IMR-90 (cell line): ENCODE measurements at regions not wholly inside any gene's neighbourhood (a gene's known extent, or its start where the extent isn't known, plus 50 kb on each side); places are given as distances from the start of the nearest gene placed in this dataset.

ENCODE experiments used
- ATAC-seq: fragments of 200-7000 bp; cut with Tn5 transposase; 2 replicates; pipeline ENCODE4 v1.9.1; 2020; ENCODE audit warnings: low read depth, mild to moderate bottlenecking, moderate library complexity
- BruUV-seq: library from RNA; stranded (reverse); fragments of 400-500 nt; replicated peaks from 2 replicates; lab custom pipeline; 2021; lab: Mats Ljungman, UMichigan
- CTCF ChIA-PET: fragments of 300-600 bp; formaldehyde crosslinking; extraction: SDS; loops from one replicate; lab custom pipeline; 2021; ENCODE audit warnings: antibody characterized with exemption; lab: Yijun Ruan, JAX
- POLR2A ChIA-PET: fragments of 300-600 bp; sonication (Branson Sonifier 250); formaldehyde crosslinking; loops from one replicate; lab custom pipeline; 2022; ENCODE audit warnings: antibody characterized with exemption; ENCODE audit not compliant: unreplicated experiment; lab: Charles Lee
- DNase-seq: peaks from one replicate; pipeline ENCODE4 v3.0.0; 2013
- H2AFZ ChIP-seq: replicated peaks from 2 replicates; pipeline ENCODE3; 2013; ENCODE audit warnings: low read length, mild to moderate bottlenecking; ENCODE audit not compliant: poor library complexity
- H2AK5ac ChIP-seq: 2 replicates; pipeline ENCODE4 v1.6.1; 2013; ENCODE audit warnings: low read depth, low read length, inconsistent platforms
- H2AK9ac ChIP-seq: replicated peaks from 2 replicates; pipeline ENCODE3; 2013; ENCODE audit warnings: mild to moderate bottlenecking, low read depth, low read length, moderate library complexity; ENCODE audit not compliant: poor library complexity
- H2BK120ac ChIP-seq: 2 replicates; pipeline ENCODE4 v1.6.1; 2013; ENCODE audit warnings: low read depth, low read length, inconsistent platforms
- H2BK15ac ChIP-seq: 3 replicates; pipeline ENCODE4 v1.6.1; 2013; ENCODE audit warnings: low read depth, low read length, inconsistent platforms
- H2BK20ac ChIP-seq: 2 replicates; pipeline ENCODE4 v1.6.1; 2013; ENCODE audit warnings: low read depth, mild to moderate bottlenecking, inconsistent platforms, low read length, moderate library complexity
- H2BK5ac ChIP-seq: 2 replicates; pipeline ENCODE4 v1.6.1; 2013; ENCODE audit warnings: mild to moderate bottlenecking, low read depth, low read length, inconsistent platforms; ENCODE audit not compliant: poor library complexity, severe bottlenecking
- H3K14ac ChIP-seq: replicated peaks from 2 replicates; pipeline ENCODE4 v1.6.1; 2013; ENCODE audit warnings: low read depth, low read length, inconsistent platforms
- H3K18ac ChIP-seq: 2 replicates; pipeline ENCODE4 v1.6.1; 2013; ENCODE audit warnings: low read depth, low read length, control low read depth
- H3K23ac ChIP-seq: 2 replicates; pipeline ENCODE4 v1.6.1; 2013; ENCODE audit warnings: low read depth, low read length, inconsistent platforms
- H3K27ac ChIP-seq: 2 replicates; pipeline ENCODE4 v1.5.1; 2013; ENCODE audit warnings: mild to moderate bottlenecking, control low read depth, low read length; ENCODE audit not compliant: insufficient read depth
- H3K27me3 ChIP-seq: 2 replicates; pipeline ENCODE4 v1.6.1; 2013; ENCODE audit warnings: low read length; ENCODE audit not compliant: control insufficient read depth, insufficient read depth
- H3K36me3 ChIP-seq: 2 replicates; pipeline ENCODE4 v1.6.1; 2013; ENCODE audit warnings: low read length, mixed read lengths; ENCODE audit not compliant: control insufficient read depth, insufficient read depth
- H3K4ac ChIP-seq: 2 replicates; pipeline ENCODE4 v1.6.1; 2013; ENCODE audit warnings: low read depth, low read length, inconsistent platforms
- H3K4me1 ChIP-seq: 2 replicates; pipeline ENCODE4 v1.6.1; 2013; ENCODE audit warnings: low read length, mixed read lengths; ENCODE audit not compliant: control insufficient read depth, insufficient read depth
- H3K4me2 ChIP-seq: 2 replicates; pipeline ENCODE4 v1.6.1; 2013; ENCODE audit warnings: low read depth, mild to moderate bottlenecking, control low read depth, low read length, moderate library complexity
- H3K4me3 ChIP-seq: 2 replicates; pipeline ENCODE4 v1.5.1; 2013; ENCODE audit warnings: low read depth, mild to moderate bottlenecking, control low read depth, low read length, moderate library complexity; ENCODE audit not compliant: insufficient read depth
- H3K56ac ChIP-seq: 2 replicates; pipeline ENCODE4 v1.6.1; 2013; ENCODE audit warnings: low read length, inconsistent platforms; ENCODE audit not compliant: insufficient read depth; ENCODE audit errors: extremely low read depth
- H3K79me1 ChIP-seq, 2 experiments: 2 replicates each; pipeline ENCODE4 v1.6.1; 2013; ENCODE audit warnings: low read length in 2 of 2, inconsistent platforms in 1 of 2, low read depth in 1 of 2
- H3K9ac ChIP-seq: 2 replicates; pipeline ENCODE4 v1.6.1; 2013; ENCODE audit warnings: low read depth, low read length, control low read depth
- H3K9me1 ChIP-seq: 2 replicates; pipeline ENCODE4 v1.6.1; 2013; ENCODE audit warnings: low read length, inconsistent platforms; ENCODE audit not compliant: insufficient read depth
- H3K9me3 ChIP-seq: 2 replicates; pipeline ENCODE4 v1.6.1; 2013; ENCODE audit warnings: low read length; ENCODE audit not compliant: control insufficient read depth, insufficient read depth
- H4K20me1 ChIP-seq: 2 replicates; pipeline ENCODE4 v1.6.1; 2013; ENCODE audit warnings: low read length, inconsistent platforms; ENCODE audit not compliant: insufficient read depth
- H4K5ac ChIP-seq: 2 replicates; pipeline ENCODE4 v1.6.1; 2013; ENCODE audit warnings: mild to moderate bottlenecking, low read depth, low read length, control low read depth
- H4K8ac ChIP-seq, 2 experiments: 2 replicates each; pipeline ENCODE4 v1.6.1; 2013; ENCODE audit warnings: low read depth in 2 of 2, low read length in 2 of 2, control low read depth in 1 of 2, inconsistent platforms in 1 of 2
- H4K91ac ChIP-seq: 2 replicates; pipeline ENCODE4 v1.6.1; 2013; ENCODE audit warnings: low read depth, low read length, inconsistent platforms; ENCODE audit not compliant: insufficient read depth
- CEBPB ChIP-seq: IDR thresholded peaks from 2 replicates; pipeline ENCODE4 v1.6.1; 2012; ENCODE audit warnings: low read depth, low read length, improper control_type of control experiment
- ELK1 ChIP-seq: fragments of 150-350 bp; IDR thresholded peaks from 2 replicates; pipeline ENCODE4 v1.6.1; 2016; ENCODE audit warnings: low read depth, mild to moderate bottlenecking, low read length, moderate library complexity, borderline replicate concordance
- MAFK ChIP-seq: IDR thresholded peaks from 2 replicates; pipeline ENCODE4 v1.6.1; 2012; ENCODE audit warnings: low read depth, low read length, improper control_type of control experiment
- NFE2L2 ChIP-seq: fragments of 150-350 bp; IDR thresholded peaks from 2 replicates; pipeline ENCODE4 v1.6.1; 2016; ENCODE audit warnings: low read depth, mild to moderate bottlenecking, low read length
- POLR2A ChIP-seq: IDR thresholded peaks from 2 replicates; pipeline ENCODE4 v1.6.1; 2012; ENCODE audit warnings: mild to moderate bottlenecking, low read depth, low read length
- WGBS, 2 experiments: methylation state at CpG; one replicate each; pipeline versions ENCODE4 v1.1.5 to v1.1.7; 2013; ENCODE audit warnings: missing lambda C conversion rate in 2 of 2; ENCODE audit not compliant: insufficient read length in 1 of 2; ENCODE audit errors: extremely low coverage in 2 of 2; 5-methylcytosine and 5-hydroxymethylcytosine counted together
- dilution Hi-C: fragments of 300-500 bp; cut with HindIII; formaldehyde crosslinking; loops from one replicate; pipeline ENCODE4 v1.14.3; 2018; ENCODE audit warnings: low sequenced_read_pairs; ENCODE audit not compliant: unreplicated experiment
- in situ Hi-C: fragments of 300-500 bp; cut with MboI; formaldehyde crosslinking; loops from 3 replicates; pipeline ENCODE4 v1.14.3; 2019; ENCODE audit warnings: low sequenced_read_pairs, inconsistent platforms, mixed read lengths
- intact Hi-C: fragments of 100-400 bp; cut with micrococcal nuclease; formaldehyde crosslinking; loops from 2 replicates; pipeline ENCODE4 v1.10.0; 2022
- TF ChIP-seq, protein P1 (sequence below): conservative IDR thresholded peaks from 2 replicates; pipeline ENCODE4 v1.5.1; 2012; ENCODE audit warnings: mild to moderate bottlenecking, low read depth, low read length, improper control_type of control experiment

- H3K4ac ChIP-seq: no peak overlapping the region
- H2BK20ac ChIP-seq: no peak overlapping the region
- H3K79me1 ChIP-seq: no peaks in the 10 kb centered on the region
- no peak overlapping the region for H2BK120ac ChIP-seq
- in situ Hi-C loops (no loop called here), intact Hi-C loops (no loop called here), dilution Hi-C loops (no loop called here)
- ATAC-seq (no peak), DNase-seq (no peak)
- H3K9me1 ChIP-seq: no peaks in the 10 kb centered on the region
- WGBS, 2 experiments: no CpG with 5 or more reads among the region's 3 CpGs
- H2AK9ac ChIP-seq: no peak overlapping the region
- H3K4me2 ChIP-seq: no peak overlapping the region
- H2BK15ac ChIP-seq: no peak overlapping the region
- CTCF ChIA-PET: no interaction called here
- no peak overlapping the region for H3K27ac ChIP-seq
- no peak overlapping the region for H2BK5ac ChIP-seq
- H3K9me3 ChIP-seq: peaks cover 12% of the 10 kb centered on the region
- no peak overlapping the region for H2AFZ ChIP-seq
- H3K36me3 ChIP-seq: no peaks in the 10 kb centered on the region
- H4K20me1 ChIP-seq: no peaks in the 10 kb centered on the region
- H3K18ac ChIP-seq: no peak overlapping the region
- POLR2A ChIA-PET: no interaction called here
- H3K14ac ChIP-seq: no peak overlapping the region
- H3K56ac ChIP-seq: no peak overlapping the region
- H4K5ac ChIP-seq: no peak overlapping the region
- H3K9ac ChIP-seq: no peak overlapping the region
- TF ChIP-seq MAFK (no peak), POLR2A (no peak), ELK1 (no peak), CEBPB (no peak), NFE2L2 (no peak)
- TF ChIP-seq, protein P1, sequence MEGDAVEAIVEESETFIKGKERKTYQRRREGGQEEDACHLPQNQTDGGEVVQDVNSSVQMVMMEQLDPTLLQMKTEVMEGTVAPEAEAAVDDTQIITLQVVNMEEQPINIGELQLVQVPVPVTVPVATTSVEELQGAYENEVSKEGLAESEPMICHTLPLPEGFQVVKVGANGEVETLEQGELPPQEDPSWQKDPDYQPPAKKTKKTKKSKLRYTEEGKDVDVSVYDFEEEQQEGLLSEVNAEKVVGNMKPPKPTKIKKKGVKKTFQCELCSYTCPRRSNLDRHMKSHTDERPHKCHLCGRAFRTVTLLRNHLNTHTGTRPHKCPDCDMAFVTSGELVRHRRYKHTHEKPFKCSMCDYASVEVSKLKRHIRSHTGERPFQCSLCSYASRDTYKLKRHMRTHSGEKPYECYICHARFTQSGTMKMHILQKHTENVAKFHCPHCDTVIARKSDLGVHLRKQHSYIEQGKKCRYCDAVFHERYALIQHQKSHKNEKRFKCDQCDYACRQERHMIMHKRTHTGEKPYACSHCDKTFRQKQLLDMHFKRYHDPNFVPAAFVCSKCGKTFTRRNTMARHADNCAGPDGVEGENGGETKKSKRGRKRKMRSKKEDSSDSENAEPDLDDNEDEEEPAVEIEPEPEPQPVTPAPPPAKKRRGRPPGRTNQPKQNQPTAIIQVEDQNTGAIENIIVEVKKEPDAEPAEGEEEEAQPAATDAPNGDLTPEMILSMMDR: no peak
- no peak overlapping the region for H4K8ac ChIP-seq
- no peak overlapping the region for H3K23ac ChIP-seq
- no peaks in the 10 kb centered on the region for H3K27me3 ChIP-seq
- no peak overlapping the region for H2AK5ac ChIP-seq
- no TSS peak for BruUV-seq
- no peaks in the 10 kb centered on the region for H3K4me1 ChIP-seq
- no peak overlapping the region for H3K4me3 ChIP-seq
- H4K91ac ChIP-seq: no peak overlapping the region
Observed at GRCh38 chr4:159747983-159748382, 645.1 kb downstream of the RAPGEF2 start.
